SKM-1 (cell line): ENCODE measurements at regions not wholly inside any gene's neighbourhood (a gene's known extent, or its start where the extent isn't known, plus 50 kb on each side); places are given as distances from the start of the nearest gene placed in this dataset.

Experiments used
- DNase-seq: peaks from one replicate; lab custom pipeline; 2025; ENCODE audit not compliant: unreplicated experiment; lab: John Stamatoyannopoulos, UW

GRCh38 chr17:77306790-77307478, 166.2 kb downstream of the SEC14L1 start:
- DNase-seq, result no peak

GRCh38 chr17:77307479-77308198, 166.9 kb downstream of the SEC14L1 start:
- DNase-seq, result no peak

GRCh38 chr17:77308861-77309726, 168.3 kb downstream of the SEC14L1 start:
- DNase-seq, result no peak

- no peak for DNase-seq
Measured at GRCh38 chr17:77310336-77310735, 169.6 kb downstream of the SEC14L1 start.

GRCh38 chr17:77311371-77311981, 170.7 kb downstream of the SEC14L1 start:
- no peak for DNase-seq

- DNase-seq, result no peak
Measured at GRCh38 chr17:77312061-77312701, 171.4 kb downstream of the SEC14L1 start.

GRCh38 chr17:77312786-77313599, 172.2 kb downstream of the SEC14L1 start:
- no peak for DNase-seq

GRCh38 chr17:77313831-77314230, 173.1 kb downstream of the SEC14L1 start:
- DNase-seq, result no peak

- DNase-seq, result no peak
Measured at GRCh38 chr17:77314601-77315000, 173.8 kb downstream of the SEC14L1 start.

GRCh38 chr17:77315010-77315409, 174.2 kb downstream of the SEC14L1 start:
- no peak for DNase-seq

GRCh38 chr17:77315551-77316190, 174.9 kb downstream of the SEC14L1 start:
- no peak for DNase-seq

- no peak for DNase-seq
Measured at GRCh38 chr17:77316191-77316641, 175.4 kb downstream of the SEC14L1 start.

- DNase-seq, result no peak
Measured at GRCh38 chr17:77316651-77317050, 175.9 kb downstream of the SEC14L1 start.

GRCh38 chr17:77317091-77317750, 176.5 kb downstream of the SEC14L1 start:
- no peak for DNase-seq

- no peak for DNase-seq
Measured at GRCh38 chr17:77318021-77318420, 177.3 kb downstream of the SEC14L1 start.

- DNase-seq, result no peak
Measured at GRCh38 chr17:77318491-77319210, 177.9 kb downstream of the SEC14L1 start.

- DNase-seq, result peak; percentile 35
Measured at GRCh38 chr17:77319211-77320043, 178.7 kb downstream of the SEC14L1 start.
